KMS-11 (cell line): ENCODE measurements at regions not wholly inside any gene's neighbourhood (a gene's known extent, or its start where the extent isn't known, plus 50 kb on each side); places are given as distances from the start of the nearest gene placed in this dataset.

Source experiments
- H2AFZ ChIP-seq: fragments of 200-600 bp; sonication (generic); 2 replicates; pipeline ENCODE4 v1.6.1; 2016; ENCODE audit warnings: antibody characterized with exemption, mixed run types, low read depth
- H3K27ac ChIP-seq: fragments of 200-600 bp; sonication (generic); 2 replicates; pipeline ENCODE4 v1.6.1; 2016; ENCODE audit warnings: mild to moderate bottlenecking, mixed run types
- H3K27me3 ChIP-seq: fragments of 200-600 bp; sonication (generic); 2 replicates; pipeline ENCODE4 v1.6.1; 2017; ENCODE audit warnings: mild to moderate bottlenecking, low read depth, mixed run types, moderate library complexity; ENCODE audit not compliant: insufficient read depth
- H3K36me3 ChIP-seq: fragments of 200-600 bp; sonication (generic); 2 replicates; pipeline ENCODE4 v1.6.1; 2017; ENCODE audit warnings: mild to moderate bottlenecking, mixed run types; ENCODE audit not compliant: insufficient read depth
- H3K4me1 ChIP-seq: fragments of 200-600 bp; sonication (generic); 2 replicates; pipeline ENCODE4 v1.6.1; 2016; ENCODE audit warnings: mild to moderate bottlenecking, low read depth, mixed run types; ENCODE audit not compliant: poor library complexity, severe bottlenecking
- H3K4me2 ChIP-seq: fragments of 200-600 bp; sonication (generic); 2 replicates; pipeline ENCODE4 v1.7.0; 2016; ENCODE audit warnings: mild to moderate bottlenecking, mixed run types
- H3K4me3 ChIP-seq: fragments of 200-600 bp; sonication (generic); IDR thresholded peaks from 2 replicates; pipeline ENCODE4 v1.6.1; 2017; ENCODE audit warnings: low read depth, low read length, mixed read lengths; ENCODE audit not compliant: insufficient read depth
- H3K79me2 ChIP-seq: fragments of 200-600 bp; sonication (generic); 2 replicates; pipeline ENCODE4 v1.6.1; 2016; ENCODE audit warnings: low read depth, mixed run types; ENCODE audit not compliant: insufficient read depth
- H3K9ac ChIP-seq: fragments of 200-600 bp; sonication (generic); 2 replicates; pipeline ENCODE4 v1.6.1; 2016; ENCODE audit warnings: mild to moderate bottlenecking, mixed run types
- H4K20me1 ChIP-seq: fragments of 200-600 bp; sonication (generic); 2 replicates; pipeline ENCODE4 v1.6.1; 2016; ENCODE audit warnings: mild to moderate bottlenecking, mixed run types; ENCODE audit not compliant: insufficient read depth
- TF ChIP-seq, protein P1 (sequence below): fragments of 200-600 bp; sonication (generic); conservative IDR thresholded peaks from 2 replicates; pipeline ENCODE4 v1.6.1; 2017; ENCODE audit warnings: low read depth, mild to moderate bottlenecking, antibody characterized with exemption, low read length, moderate library complexity, mixed read lengths

DNA sequence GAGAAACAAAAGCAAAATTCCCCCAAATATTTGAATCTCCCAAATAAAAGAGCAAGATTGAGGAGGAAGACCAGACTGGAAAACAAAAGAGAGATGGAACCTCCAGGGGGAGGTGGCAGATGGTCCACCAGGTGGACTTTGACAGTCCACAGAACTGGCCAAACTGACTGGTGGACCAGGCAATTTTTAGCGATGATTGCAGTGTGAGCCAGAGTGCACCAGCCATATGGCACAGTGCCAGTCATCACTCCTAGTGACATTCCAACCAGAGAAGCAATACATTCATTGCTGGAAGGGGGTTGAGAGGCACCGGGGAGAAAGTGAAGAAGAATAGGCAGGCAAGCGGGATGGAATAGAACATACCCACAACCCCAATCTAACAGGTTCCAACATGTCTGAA lies 182.9 kb downstream of the EXOC5 start:
- H3K4me1 ChIP-seq, result no peaks in the 10 kb centered on the region
- no peaks in the 10 kb centered on the region for H3K27me3 ChIP-seq
- no peak overlapping the region for H3K4me3 ChIP-seq
- no peak overlapping the region for H3K27ac ChIP-seq
- no peaks in the 10 kb centered on the region for H3K36me3 ChIP-seq
- no peak overlapping the region for H3K9ac ChIP-seq
- H3K79me2 ChIP-seq, result no peaks in the 10 kb centered on the region
- TF ChIP-seq, protein P1, sequence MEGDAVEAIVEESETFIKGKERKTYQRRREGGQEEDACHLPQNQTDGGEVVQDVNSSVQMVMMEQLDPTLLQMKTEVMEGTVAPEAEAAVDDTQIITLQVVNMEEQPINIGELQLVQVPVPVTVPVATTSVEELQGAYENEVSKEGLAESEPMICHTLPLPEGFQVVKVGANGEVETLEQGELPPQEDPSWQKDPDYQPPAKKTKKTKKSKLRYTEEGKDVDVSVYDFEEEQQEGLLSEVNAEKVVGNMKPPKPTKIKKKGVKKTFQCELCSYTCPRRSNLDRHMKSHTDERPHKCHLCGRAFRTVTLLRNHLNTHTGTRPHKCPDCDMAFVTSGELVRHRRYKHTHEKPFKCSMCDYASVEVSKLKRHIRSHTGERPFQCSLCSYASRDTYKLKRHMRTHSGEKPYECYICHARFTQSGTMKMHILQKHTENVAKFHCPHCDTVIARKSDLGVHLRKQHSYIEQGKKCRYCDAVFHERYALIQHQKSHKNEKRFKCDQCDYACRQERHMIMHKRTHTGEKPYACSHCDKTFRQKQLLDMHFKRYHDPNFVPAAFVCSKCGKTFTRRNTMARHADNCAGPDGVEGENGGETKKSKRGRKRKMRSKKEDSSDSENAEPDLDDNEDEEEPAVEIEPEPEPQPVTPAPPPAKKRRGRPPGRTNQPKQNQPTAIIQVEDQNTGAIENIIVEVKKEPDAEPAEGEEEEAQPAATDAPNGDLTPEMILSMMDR, result no peak
- H3K4me2 ChIP-seq, result no peak overlapping the region
- no peaks in the 10 kb centered on the region for H4K20me1 ChIP-seq
- H2AFZ ChIP-seq, result no peak overlapping the region

DNA sequence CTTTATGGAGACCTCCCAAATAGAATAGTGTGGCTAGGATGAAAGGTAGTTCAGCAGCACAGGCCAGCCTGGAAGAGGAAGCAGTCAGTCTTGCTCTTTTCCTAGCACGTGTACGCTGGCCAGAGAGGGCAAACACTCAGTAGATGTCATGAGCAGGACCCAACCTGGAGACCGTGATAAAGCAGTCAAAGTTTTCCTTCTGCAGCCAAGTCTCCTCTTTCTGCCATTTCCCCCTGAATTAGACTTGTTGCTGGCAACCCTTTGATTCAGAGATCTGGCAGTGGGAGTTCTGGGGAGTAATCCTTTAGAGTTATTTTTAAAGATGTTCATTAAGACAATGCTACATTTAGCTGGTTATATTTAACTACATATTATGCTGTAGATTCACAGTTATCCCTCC lies 183.7 kb downstream of the EXOC5 start:
- Histone ChIP-seq H3K9ac (no peak overlapping the region), H3K4me2 (no peak overlapping the region), H3K79me2 (no peaks in the 10 kb centered on the region), H4K20me1 (no peaks in the 10 kb centered on the region), H3K4me3 (no peak overlapping the region), H3K27me3 (no peaks in the 10 kb centered on the region), H3K36me3 (no peaks in the 10 kb centered on the region), H2AFZ (no peak overlapping the region), H3K4me1 (no peaks in the 10 kb centered on the region), H3K27ac (no peak overlapping the region)
- TF ChIP-seq, protein P1, result no peak

DNA sequence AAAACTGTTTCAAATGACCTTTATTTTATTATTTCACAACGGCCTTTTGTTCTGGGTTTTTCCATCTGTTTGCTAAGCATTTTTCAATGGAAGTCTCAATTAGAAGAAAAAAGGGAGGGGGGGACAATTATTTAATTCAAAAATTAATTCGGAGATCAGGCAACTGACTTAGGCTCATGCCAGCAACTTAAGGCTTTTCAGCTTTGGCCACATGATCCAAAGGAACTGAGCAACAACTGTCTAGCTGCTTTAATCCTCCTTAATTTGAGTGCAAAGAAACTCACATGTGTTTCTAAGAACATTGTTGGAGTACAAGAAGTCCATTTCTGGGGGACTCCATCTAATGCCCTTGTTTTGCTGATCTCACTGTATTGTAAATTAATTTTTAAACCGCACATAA lies 188.0 kb downstream of the EXOC5 start:
- Histone ChIP-seq H4K20me1 (no peaks in the 10 kb centered on the region), H3K36me3 (no peaks in the 10 kb centered on the region), H3K4me2 (no peak overlapping the region), H3K4me1 (no peaks in the 10 kb centered on the region), H3K27me3 (no peaks in the 10 kb centered on the region), H3K4me3 (no peak overlapping the region), H2AFZ (no peak overlapping the region), H3K79me2 (no peaks in the 10 kb centered on the region), H3K27ac (no peak overlapping the region), H3K9ac (no peak overlapping the region)
- TF ChIP-seq, protein P1, result no peak

DNA sequence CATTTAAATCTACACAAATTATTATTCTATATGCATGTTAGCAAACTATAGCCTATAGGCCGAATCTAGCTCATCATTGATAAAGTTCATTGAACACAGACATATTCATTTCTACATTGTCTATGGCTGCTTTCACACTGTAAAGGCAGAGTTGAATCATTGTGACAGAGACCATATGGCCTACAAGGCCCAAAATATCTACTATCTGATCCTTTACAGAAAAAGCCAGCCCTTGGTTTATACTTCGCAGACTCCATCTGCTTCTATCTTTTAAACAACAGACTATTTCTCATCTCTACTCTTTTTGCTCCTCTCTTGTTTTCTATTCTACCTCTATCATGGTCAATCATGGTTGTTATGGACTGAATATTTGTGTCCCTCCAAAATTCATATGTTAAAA lies 190.7 kb downstream of the EXOC5 start:
- Histone ChIP-seq H3K36me3 (no peaks in the 10 kb centered on the region), H3K27ac (no peak overlapping the region), H3K4me1 (no peaks in the 10 kb centered on the region), H3K9ac (no peak overlapping the region), H3K4me2 (no peak overlapping the region), H3K79me2 (no peaks in the 10 kb centered on the region), H2AFZ (no peak overlapping the region), H3K4me3 (no peak overlapping the region), H4K20me1 (no peaks in the 10 kb centered on the region), H3K27me3 (no peaks in the 10 kb centered on the region)
- TF ChIP-seq, protein P1, result no peak

DNA sequence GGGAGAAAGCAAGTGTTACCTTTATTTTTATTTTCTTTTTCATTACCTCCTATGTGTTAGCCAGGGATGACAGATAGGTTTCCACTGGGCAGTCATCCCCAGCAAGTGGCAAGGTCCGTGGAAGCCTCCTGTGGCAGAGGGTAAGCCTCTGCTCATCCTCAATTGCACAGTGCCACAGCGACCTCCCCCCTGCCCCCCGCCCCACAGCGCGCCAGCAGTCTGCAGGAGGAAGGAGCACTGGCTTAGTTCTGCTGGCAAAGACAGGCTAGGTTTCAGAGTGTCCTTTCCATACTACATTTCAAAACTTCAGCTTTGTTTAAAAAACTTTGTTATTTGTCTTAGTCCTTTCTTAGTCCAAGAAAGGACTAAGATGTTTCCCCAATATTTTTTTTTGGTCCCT lies 194.7 kb downstream of the EXOC5 start:
- Histone ChIP-seq H3K4me2 (no peak overlapping the region), H3K4me1 (no peaks in the 10 kb centered on the region), H3K79me2 (no peaks in the 10 kb centered on the region), H3K9ac (no peak overlapping the region), H4K20me1 (no peaks in the 10 kb centered on the region), H3K36me3 (no peaks in the 10 kb centered on the region), H3K4me3 (no peak overlapping the region), H2AFZ (no peak overlapping the region), H3K27me3 (no peaks in the 10 kb centered on the region), H3K27ac (no peak overlapping the region)
- TF ChIP-seq, protein P1, result no peak
